ENCODE measurements at regions not wholly inside any gene's neighbourhood (a gene's known extent, or its start where the extent isn't known, plus 50 kb on each side); places are given as distances from the start of the nearest gene placed in this dataset.

- Histone ChIP-seq H3K27me3 (ENCODE audit: control insufficient read depth, insufficient read depth, low read length) (no peaks in the 10 kb centered on the region), H3K27ac (ENCODE audit: low read length) (no peak overlapping the region), H3K4me3 (ENCODE audit: low read length) (no peak overlapping the region), H3K9me3 (replicated peaks; ENCODE audit: control insufficient read depth, low read depth, low read length) (no peaks in the 10 kb centered on the region), H3K4me1 (ENCODE audit: control insufficient read depth, insufficient read depth, low read length) (no peaks in the 10 kb centered on the region), H3K36me3 (ENCODE audit: control insufficient read depth, insufficient read depth, low read length) (no peaks in the 10 kb centered on the region)
- 23% methylated on average over 8 of the region's 14 CpGs for WGBS (ENCODE audit: insufficient coverage)
- no peak for DNase-seq
Observed at GRCh38 chr4:181475781-181476507, 767.3 kb upstream of the TENM3 start.

GRCh38 chr4:181476508-181476890 is 766.7 kb upstream of the TENM3 start:
- no peaks in the 10 kb centered on the region for H3K9me3 ChIP-seq (replicated peaks; ENCODE audit: control insufficient read depth, low read depth, low read length)
- no peak overlapping the region for H3K27ac ChIP-seq (ENCODE audit: low read length)
- no peak for DNase-seq
- no peaks in the 10 kb centered on the region for H3K27me3 ChIP-seq (ENCODE audit: control insufficient read depth, insufficient read depth, low read length)
- WGBS (ENCODE audit: insufficient coverage): no CpG with 5 or more reads among the region's 2 CpGs
- no peaks in the 10 kb centered on the region for H3K36me3 ChIP-seq (ENCODE audit: control insufficient read depth, insufficient read depth, low read length)
- no peaks in the 10 kb centered on the region for H3K4me1 ChIP-seq (ENCODE audit: control insufficient read depth, insufficient read depth, low read length)
- H3K4me3 ChIP-seq (ENCODE audit: low read length): no peak overlapping the region

GRCh38 chr4:181477591-181477990 is 765.6 kb upstream of the TENM3 start:
- H3K9me3 ChIP-seq (replicated peaks; ENCODE audit: control insufficient read depth, low read depth, low read length): no peaks in the 10 kb centered on the region
- no peaks in the 10 kb centered on the region for H3K4me1 ChIP-seq (ENCODE audit: control insufficient read depth, insufficient read depth, low read length)
- no peak for DNase-seq

GRCh38 chr4:181478656-181479055 is 764.5 kb upstream of the TENM3 start:
- no peaks in the 10 kb centered on the region for H3K27me3 ChIP-seq (ENCODE audit: control insufficient read depth, insufficient read depth, low read length)
- H3K36me3 ChIP-seq (ENCODE audit: control insufficient read depth, insufficient read depth, low read length): no peaks in the 10 kb centered on the region
- no peaks in the 10 kb centered on the region for H3K4me1 ChIP-seq (ENCODE audit: control insufficient read depth, insufficient read depth, low read length)
- H3K4me3 ChIP-seq (ENCODE audit: low read length): no peak overlapping the region
- no peaks in the 10 kb centered on the region for H3K9me3 ChIP-seq (replicated peaks; ENCODE audit: control insufficient read depth, low read depth, low read length)
- no CpG with 5 or more reads among the region's 3 CpGs for WGBS (ENCODE audit: insufficient coverage)
- no peak overlapping the region for H3K27ac ChIP-seq (ENCODE audit: low read length)
- DNase-seq: no peak

More at GRCh38 chr4:181477591-181477990, 765.6 kb upstream of the TENM3 start:
- H3K4me3 ChIP-seq (ENCODE audit: low read length): no peak overlapping the region
- H3K27me3 ChIP-seq (ENCODE audit: control insufficient read depth, insufficient read depth, low read length): no peaks in the 10 kb centered on the region
- H3K27ac ChIP-seq (ENCODE audit: low read length): no peak overlapping the region
- H3K36me3 ChIP-seq (ENCODE audit: control insufficient read depth, insufficient read depth, low read length): no peaks in the 10 kb centered on the region
- WGBS (ENCODE audit: insufficient coverage): no CpG with 5 or more reads among the region's 4 CpGs

- H3K9me3 ChIP-seq (replicated peaks; ENCODE audit: control insufficient read depth, low read depth, low read length): no peaks in the 10 kb centered on the region
- DNase-seq: no peak
- H3K4me3 ChIP-seq (ENCODE audit: low read length): no peak overlapping the region
- no CpG with 5 or more reads among the region's 2 CpGs for WGBS (ENCODE audit: insufficient coverage)
- no peaks in the 10 kb centered on the region for H3K36me3 ChIP-seq (ENCODE audit: control insufficient read depth, insufficient read depth, low read length)
- H3K27me3 ChIP-seq (ENCODE audit: control insufficient read depth, insufficient read depth, low read length): no peaks in the 10 kb centered on the region
- no peak overlapping the region for H3K27ac ChIP-seq (ENCODE audit: low read length)
- H3K4me1 ChIP-seq (ENCODE audit: control insufficient read depth, insufficient read depth, low read length): no peaks in the 10 kb centered on the region
Observed at GRCh38 chr4:181479141-181479540, 764.1 kb upstream of the TENM3 start.

GRCh38 chr4:181484396-181484795 is 758.8 kb upstream of the TENM3 start:
- Histone ChIP-seq H3K36me3 (ENCODE audit: control insufficient read depth, insufficient read depth, low read length) (no peaks in the 10 kb centered on the region), H3K9me3 (replicated peaks; ENCODE audit: control insufficient read depth, low read depth, low read length) (no peaks in the 10 kb centered on the region), H3K27ac (ENCODE audit: low read length) (no peak overlapping the region), H3K4me1 (ENCODE audit: control insufficient read depth, insufficient read depth, low read length) (no peaks in the 10 kb centered on the region), H3K27me3 (ENCODE audit: control insufficient read depth, insufficient read depth, low read length) (no peaks in the 10 kb centered on the region), H3K4me3 (ENCODE audit: low read length) (no peak overlapping the region)
- no CpG with 5 or more reads among the region's 1 CpG for WGBS (ENCODE audit: insufficient coverage)
- DNase-seq: no peak

- no peaks in the 10 kb centered on the region for H3K27me3 ChIP-seq (ENCODE audit: control insufficient read depth, insufficient read depth, low read length)
- no peaks in the 10 kb centered on the region for H3K4me1 ChIP-seq (ENCODE audit: control insufficient read depth, insufficient read depth, low read length)
- no peak overlapping the region for H3K27ac ChIP-seq (ENCODE audit: low read length)
- DNase-seq: peak; percentile 44
- H3K9me3 ChIP-seq (replicated peaks; ENCODE audit: control insufficient read depth, low read depth, low read length): no peaks in the 10 kb centered on the region
- H3K4me3 ChIP-seq (ENCODE audit: low read length): no peak overlapping the region
- H3K36me3 ChIP-seq (ENCODE audit: control insufficient read depth, insufficient read depth, low read length): no peaks in the 10 kb centered on the region
Observed at GRCh38 chr4:181488926-181489325, 754.3 kb upstream of the TENM3 start.

GRCh38 chr4:181498148-181498547 is 745.1 kb upstream of the TENM3 start:
- no peak for DNase-seq
- Histone ChIP-seq H3K4me3 (ENCODE audit: low read length) (no peak overlapping the region), H3K36me3 (ENCODE audit: control insufficient read depth, insufficient read depth, low read length) (no peaks in the 10 kb centered on the region), H3K4me1 (ENCODE audit: control insufficient read depth, insufficient read depth, low read length) (no peaks in the 10 kb centered on the region), H3K27ac (ENCODE audit: low read length) (no peak overlapping the region), H3K27me3 (ENCODE audit: control insufficient read depth, insufficient read depth, low read length) (no peaks in the 10 kb centered on the region), H3K9me3 (replicated peaks; ENCODE audit: control insufficient read depth, low read depth, low read length) (peaks cover 2% of the 10 kb centered on the region)
- 100% methylated on average over 1 of the region's 1 CpG for WGBS (ENCODE audit: insufficient coverage)

GRCh38 chr4:181502611-181503010 is 740.6 kb upstream of the TENM3 start:
- DNase-seq: no peak
- Histone ChIP-seq H3K4me1 (ENCODE audit: control insufficient read depth, insufficient read depth, low read length) (peaks cover 2% of the 10 kb centered on the region), H3K36me3 (ENCODE audit: control insufficient read depth, insufficient read depth, low read length) (no peaks in the 10 kb centered on the region), H3K27ac (ENCODE audit: low read length) (no peak overlapping the region), H3K27me3 (ENCODE audit: control insufficient read depth, insufficient read depth, low read length) (no peaks in the 10 kb centered on the region), H3K4me3 (ENCODE audit: low read length) (no peak overlapping the region), H3K9me3 (replicated peaks; ENCODE audit: control insufficient read depth, low read depth, low read length) (peaks cover 2% of the 10 kb centered on the region)
- WGBS (ENCODE audit: insufficient coverage): 73% methylated on average over 4 of the region's 8 CpGs

GRCh38 chr4:181503687-181504390 is 739.4 kb upstream of the TENM3 start:
- peaks cover 2% of the 10 kb centered on the region for H3K4me1 ChIP-seq (ENCODE audit: control insufficient read depth, insufficient read depth, low read length)
- no peak overlapping the region for H3K4me3 ChIP-seq (ENCODE audit: low read length)
- WGBS (ENCODE audit: insufficient coverage): 30% methylated on average over 5 of the region's 12 CpGs
- H3K9me3 ChIP-seq (replicated peaks; ENCODE audit: control insufficient read depth, low read depth, low read length): peaks cover 2% of the 10 kb centered on the region
- H3K36me3 ChIP-seq (ENCODE audit: control insufficient read depth, insufficient read depth, low read length): no peaks in the 10 kb centered on the region
- H3K27ac ChIP-seq (ENCODE audit: low read length): no peak overlapping the region
- peaks cover 3% of the 10 kb centered on the region for H3K27me3 ChIP-seq (ENCODE audit: control insufficient read depth, insufficient read depth, low read length)
- peak; percentile 44 for DNase-seq

All from muscle of leg (tissue), 3 donors.